ENCODE measurements at regions not wholly inside any gene's neighbourhood (a gene's known extent, or its start where the extent isn't known, plus 50 kb on each side); places are given as distances from the start of the nearest gene placed in this dataset.

GRCh38 chr18:43606795-43607194, 329.5 kb upstream of the SYT4 start:
- TF ChIP-seq POLR2AphosphoS5 (IDR thresholded peaks at IDR 0.05; ENCODE audit: low read depth, low read length) (no peak), POLR2A (IDR thresholded peaks at IDR 0.05; ENCODE audit: low read depth, low read length) (no peak), TAF1 (IDR thresholded peaks at IDR 0.05; ENCODE audit: borderline replicate concordance, low read depth, low read length) (no peak)
- FAIRE-seq (no peak), DNase-seq (ENCODE audit: insufficient read length) (no peak)

GRCh38 chr18:43620936-43621335, 343.6 kb upstream of the SYT4 start:
- DNase-seq (ENCODE audit: insufficient read length), result no peak
- no peak for TF ChIP-seq POLR2A (IDR thresholded peaks at IDR 0.05; ENCODE audit: low read depth, low read length)
- no peak for TF ChIP-seq POLR2AphosphoS5 (IDR thresholded peaks at IDR 0.05; ENCODE audit: low read depth, low read length)
- no peak for TF ChIP-seq TAF1 (IDR thresholded peaks at IDR 0.05; ENCODE audit: borderline replicate concordance, low read depth, low read length)
- peak; percentile 74 for FAIRE-seq

GRCh38 chr18:43622024-43622423, 344.7 kb upstream of the SYT4 start:
- DNase-seq (ENCODE audit: insufficient read length) (no peak), FAIRE-seq (no peak)
- TF ChIP-seq POLR2AphosphoS5 (IDR thresholded peaks at IDR 0.05; ENCODE audit: low read depth, low read length) (no peak), TAF1 (IDR thresholded peaks at IDR 0.05; ENCODE audit: borderline replicate concordance, low read depth, low read length) (no peak)

- DNase-seq (ENCODE audit: insufficient read length) (no peak), FAIRE-seq (no peak)
- TF ChIP-seq POLR2A (IDR thresholded peaks at IDR 0.05; ENCODE audit: low read depth, low read length) (no peak), POLR2AphosphoS5 (IDR thresholded peaks at IDR 0.05; ENCODE audit: low read depth, low read length) (no peak), TAF1 (IDR thresholded peaks at IDR 0.05; ENCODE audit: borderline replicate concordance, low read depth, low read length) (no peak)
Observed at GRCh38 chr18:43625582-43625981, 348.3 kb upstream of the SYT4 start.

GRCh38 chr18:43627848-43628530, 350.7 kb upstream of the SYT4 start:
- TF ChIP-seq POLR2AphosphoS5 (IDR thresholded peaks at IDR 0.05; ENCODE audit: low read depth, low read length) (no peak), POLR2A (IDR thresholded peaks at IDR 0.05; ENCODE audit: low read depth, low read length) (no peak), TAF1 (IDR thresholded peaks at IDR 0.05; ENCODE audit: borderline replicate concordance, low read depth, low read length) (no peak)
- FAIRE-seq (no peak), DNase-seq (ENCODE audit: insufficient read length) (no peak)

- FAIRE-seq, result no peak
- no peak for TF ChIP-seq POLR2A (IDR thresholded peaks at IDR 0.05; ENCODE audit: low read depth, low read length)
- TF ChIP-seq POLR2AphosphoS5 (IDR thresholded peaks at IDR 0.05; ENCODE audit: low read depth, low read length), result no peak
- no peak for TF ChIP-seq TAF1 (IDR thresholded peaks at IDR 0.05; ENCODE audit: borderline replicate concordance, low read depth, low read length)
- DNase-seq (ENCODE audit: insufficient read length), result no peak
Observed at GRCh38 chr18:43634994-43635393, 357.7 kb upstream of the SYT4 start.

GRCh38 chr18:43635397-43635796, 358.1 kb upstream of the SYT4 start:
- DNase-seq (ENCODE audit: insufficient read length) (no peak), FAIRE-seq (no peak)
- TF ChIP-seq POLR2AphosphoS5 (IDR thresholded peaks at IDR 0.05; ENCODE audit: low read depth, low read length), result no peak
- no peak for TF ChIP-seq POLR2A (IDR thresholded peaks at IDR 0.05; ENCODE audit: low read depth, low read length)
- TF ChIP-seq TAF1 (IDR thresholded peaks at IDR 0.05; ENCODE audit: borderline replicate concordance, low read depth, low read length), result no peak

- TF ChIP-seq POLR2AphosphoS5 (IDR thresholded peaks at IDR 0.05; ENCODE audit: low read depth, low read length) (no peak), TAF1 (IDR thresholded peaks at IDR 0.05; ENCODE audit: borderline replicate concordance, low read depth, low read length) (no peak), POLR2A (IDR thresholded peaks at IDR 0.05; ENCODE audit: low read depth, low read length) (no peak)
- FAIRE-seq (no peak), DNase-seq (ENCODE audit: insufficient read length) (no peak)
Observed at GRCh38 chr18:43642727-43643330, 365.5 kb upstream of the SYT4 start.

- TF ChIP-seq TAF1 (IDR thresholded peaks at IDR 0.05; ENCODE audit: borderline replicate concordance, low read depth, low read length), result no peak
- no peak for TF ChIP-seq POLR2A (IDR thresholded peaks at IDR 0.05; ENCODE audit: low read depth, low read length)
- TF ChIP-seq POLR2AphosphoS5 (IDR thresholded peaks at IDR 0.05; ENCODE audit: low read depth, low read length), result no peak
- no peak for FAIRE-seq
- no peak for DNase-seq (ENCODE audit: insufficient read length)
Observed at GRCh38 chr18:43648002-43648401, 370.7 kb upstream of the SYT4 start.

GRCh38 chr18:43649649-43650357, 372.5 kb upstream of the SYT4 start:
- FAIRE-seq (no peak), DNase-seq (ENCODE audit: insufficient read length) (no peak)
- no peak for TF ChIP-seq TAF1 (IDR thresholded peaks at IDR 0.05; ENCODE audit: borderline replicate concordance, low read depth, low read length)
- TF ChIP-seq POLR2AphosphoS5 (IDR thresholded peaks at IDR 0.05; ENCODE audit: low read depth, low read length), result no peak
- no peak for TF ChIP-seq POLR2A (IDR thresholded peaks at IDR 0.05; ENCODE audit: low read depth, low read length)

- no peak for FAIRE-seq
- no peak for TF ChIP-seq POLR2A (IDR thresholded peaks at IDR 0.05; ENCODE audit: low read depth, low read length)
- TF ChIP-seq POLR2AphosphoS5 (IDR thresholded peaks at IDR 0.05; ENCODE audit: low read depth, low read length), result no peak
- DNase-seq (ENCODE audit: insufficient read length), result no peak
Observed at GRCh38 chr18:43650426-43650825, 373.1 kb upstream of the SYT4 start.

- FAIRE-seq (no peak), DNase-seq (ENCODE audit: insufficient read length) (no peak)
Observed at GRCh38 chr18:43651057-43651456, 373.8 kb upstream of the SYT4 start.

More at GRCh38 chr18:43651057-43651456, 373.8 kb upstream of the SYT4 start:
- TF ChIP-seq POLR2AphosphoS5 (IDR thresholded peaks at IDR 0.05; ENCODE audit: low read depth, low read length), result no peak
- TF ChIP-seq TAF1 (IDR thresholded peaks at IDR 0.05; ENCODE audit: borderline replicate concordance, low read depth, low read length), result no peak
- no peak for TF ChIP-seq POLR2A (IDR thresholded peaks at IDR 0.05; ENCODE audit: low read depth, low read length)
